Large intestine (tissue), 3 donors: ENCODE measurements at regions not wholly inside any gene's neighbourhood (a gene's known extent, or its start where the extent isn't known, plus 50 kb on each side); places are given as distances from the start of the nearest gene placed in this dataset.

ENCODE experiments used
- DNase-seq, 2 donors: peaks; one replicate each; pipeline versions ENCODE4 v3.0.0 to v3.0.0-alpha.2; 2013
- H3K27ac ChIP-seq: one replicate; pipeline ENCODE4 v1.5.1; 2013; ENCODE audit warnings: low read length
- H3K27me3 ChIP-seq: 2 replicates; pipeline ENCODE4 v1.6.1; 2013; ENCODE audit warnings: low read length; ENCODE audit not compliant: control insufficient read depth, insufficient read depth
- H3K36me3 ChIP-seq: 2 replicates; pipeline ENCODE4 v1.6.1; 2013; ENCODE audit warnings: low read length; ENCODE audit not compliant: control insufficient read depth, insufficient read depth
- H3K4me1 ChIP-seq: one replicate; pipeline ENCODE4 v1.6.1; 2013; ENCODE audit warnings: low read length; ENCODE audit not compliant: control insufficient read depth, insufficient read depth
- H3K4me3 ChIP-seq: one replicate; pipeline ENCODE4 v1.5.1; 2013; ENCODE audit warnings: low read length
- H3K9me3 ChIP-seq: one replicate; pipeline ENCODE4 v1.6.1; 2013; ENCODE audit warnings: mild to moderate bottlenecking, low read depth, low read length, moderate library complexity; ENCODE audit not compliant: control insufficient read depth
- WGBS: methylation state at CpG from one replicate; pipeline ENCODE4 v1.1.5; 2013; ENCODE audit warnings: low lambda C conversion rate; ENCODE audit not compliant: insufficient coverage; 5-methylcytosine and 5-hydroxymethylcytosine counted together

DNA sequence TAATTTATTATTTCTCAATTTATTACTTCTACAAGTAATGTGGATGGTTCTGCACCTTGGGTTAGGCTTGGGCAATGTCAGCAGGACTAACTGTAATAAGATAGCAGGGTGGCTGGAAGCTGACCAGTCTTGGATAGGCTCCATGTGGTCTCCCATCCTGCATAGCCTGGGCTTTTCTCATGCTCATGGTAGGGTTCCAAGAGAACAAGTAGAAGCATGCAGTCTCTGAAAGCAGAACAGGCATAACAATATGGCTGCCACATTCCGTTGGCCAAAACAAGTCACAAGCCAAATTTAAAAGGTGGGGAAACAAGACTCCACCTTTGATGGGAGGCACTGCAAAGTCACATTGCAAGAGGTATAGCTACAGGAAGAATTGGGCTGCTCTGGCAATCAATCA, 98.6 kb upstream of the MDFIC start:
- no peak overlapping the region for H3K4me3 ChIP-seq
- no peaks in the 10 kb centered on the region for H3K27me3 ChIP-seq
- H3K9me3 ChIP-seq = peaks cover 6% of the 10 kb centered on the region
- H3K4me1 ChIP-seq = no peaks in the 10 kb centered on the region
- no peaks in the 10 kb centered on the region for H3K36me3 ChIP-seq
- H3K27ac ChIP-seq = no peak overlapping the region
- DNase-seq = no peak
- WGBS = no CpG with 5 or more reads among the region's 1 CpG

DNA sequence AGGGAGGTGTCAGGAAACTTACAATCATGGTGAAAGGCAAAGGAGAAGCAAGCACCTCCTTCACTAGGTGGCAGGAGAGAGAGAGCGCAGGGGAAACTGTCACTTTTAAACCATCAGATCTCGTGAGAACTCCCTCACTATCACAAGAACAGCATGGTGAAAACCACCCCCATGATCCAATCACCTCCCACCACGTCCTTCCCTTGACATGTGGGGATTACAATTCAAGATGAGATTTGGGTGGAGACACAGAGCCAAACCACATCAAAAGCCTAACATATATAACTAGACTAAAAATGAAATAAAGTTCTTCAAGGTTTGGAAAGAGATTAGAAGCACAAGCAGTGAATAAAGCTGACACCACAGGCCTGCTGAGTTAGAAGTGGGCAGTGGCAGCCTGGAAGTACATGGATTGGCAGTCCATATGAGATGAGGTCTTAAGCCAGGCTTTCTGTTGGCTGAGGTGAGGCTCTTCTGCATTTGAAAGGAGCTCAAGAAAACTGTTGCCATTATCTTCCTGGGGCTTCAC, 96.4 kb upstream of the MDFIC start:
- Histone ChIP-seq H3K4me1 (no peaks in the 10 kb centered on the region), H3K27me3 (no peaks in the 10 kb centered on the region), H3K36me3 (no peaks in the 10 kb centered on the region), H3K4me3 (no peak overlapping the region), H3K9me3 (peaks cover 6% of the 10 kb centered on the region), H3K27ac (no peak overlapping the region)
- no CpG with 5 or more reads among the region's 3 CpGs for WGBS
- no peak for DNase-seq

DNA sequence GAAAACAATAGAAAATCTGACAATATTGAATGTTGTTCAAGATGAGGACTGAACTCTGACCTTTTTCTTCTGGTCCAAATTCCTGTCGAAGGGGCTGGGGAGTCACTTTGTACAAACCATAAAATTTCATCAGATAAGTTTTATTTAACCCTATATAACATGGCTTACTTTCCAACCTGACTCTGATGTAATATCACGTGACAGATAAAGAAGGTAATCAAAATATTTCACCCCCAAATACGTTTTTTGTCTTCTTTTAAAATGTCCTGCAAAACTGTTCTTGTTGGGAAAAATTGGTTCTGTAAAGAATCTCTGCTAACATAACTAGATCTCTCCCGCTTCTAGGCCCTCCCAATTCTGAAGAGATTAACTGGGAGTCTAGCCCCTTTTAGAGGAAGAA, 90.9 kb upstream of the MDFIC start:
- WGBS = 40% methylated on average over 1 of the region's 4 CpGs
- H3K36me3 ChIP-seq = no peaks in the 10 kb centered on the region
- DNase-seq = no peak
- H3K9me3 ChIP-seq = peaks cover 6% of the 10 kb centered on the region
- no peak overlapping the region for H3K27ac ChIP-seq
- H3K4me3 ChIP-seq = no peak overlapping the region
- no peaks in the 10 kb centered on the region for H3K4me1 ChIP-seq
- H3K27me3 ChIP-seq = no peaks in the 10 kb centered on the region

DNA sequence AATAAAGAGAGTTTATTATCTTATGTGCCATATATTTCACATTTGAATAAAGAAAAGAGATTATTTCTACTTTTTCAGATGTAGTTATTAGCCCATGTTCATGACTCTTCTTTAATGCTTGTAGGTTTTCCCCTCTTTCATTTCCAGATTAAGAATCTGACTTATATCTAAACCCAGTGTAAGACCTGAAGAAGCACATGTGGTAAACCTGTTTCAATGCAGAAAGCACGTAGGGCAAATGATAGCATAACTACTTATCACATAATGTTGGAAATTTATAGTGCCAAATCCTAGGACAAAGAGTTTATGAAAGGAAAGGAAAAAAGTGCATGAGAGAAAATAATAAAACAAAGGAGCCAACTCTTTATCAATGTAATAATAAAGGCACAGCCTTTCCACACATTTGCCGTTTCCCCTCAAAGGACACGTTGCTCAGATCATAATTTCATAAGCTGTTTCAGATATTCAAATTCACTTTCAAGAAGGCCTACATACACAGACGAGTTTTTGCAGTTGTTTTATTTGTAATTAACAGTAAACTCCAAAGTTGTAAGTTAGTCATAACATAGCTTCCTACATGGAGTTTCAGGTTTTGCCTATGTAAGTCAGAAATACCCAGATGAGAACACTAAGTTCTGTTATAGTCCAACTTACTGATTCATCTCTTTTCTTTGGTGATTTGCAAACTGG, 88.8 kb upstream of the MDFIC start:
- DNase-seq = no peak
- no peak overlapping the region for H3K4me3 ChIP-seq
- H3K36me3 ChIP-seq = no peaks in the 10 kb centered on the region
- no peaks in the 10 kb centered on the region for H3K9me3 ChIP-seq
- 100% methylated on average over 1 of the region's 4 CpGs for WGBS
- no peaks in the 10 kb centered on the region for H3K27me3 ChIP-seq
- no peaks in the 10 kb centered on the region for H3K4me1 ChIP-seq
- no peak overlapping the region for H3K27ac ChIP-seq

DNA sequence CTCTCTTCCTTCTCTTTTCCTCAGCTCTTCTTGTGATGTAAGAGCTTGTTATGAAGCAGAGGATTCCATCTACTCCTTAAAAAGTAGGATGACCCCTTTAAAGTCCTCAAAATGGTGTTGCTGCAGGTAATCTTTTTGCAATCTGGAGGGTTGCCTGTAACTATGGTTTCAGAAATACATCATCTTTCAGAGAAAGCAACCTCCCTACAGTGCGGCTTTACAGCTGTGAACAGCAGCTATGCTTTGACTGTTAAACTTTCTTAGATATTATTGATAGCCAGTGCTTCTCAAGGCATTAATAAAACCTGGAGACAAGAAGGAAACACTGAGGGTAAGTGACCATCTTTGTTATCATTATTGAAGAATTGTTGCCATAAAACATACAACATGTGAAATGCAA, 86.6 kb upstream of the MDFIC start:
- WGBS = 100% methylated on average over 1 of the region's 1 CpG
- DNase-seq = no peak
- Histone ChIP-seq H3K9me3 (no peaks in the 10 kb centered on the region), H3K27ac (no peak overlapping the region), H3K27me3 (no peaks in the 10 kb centered on the region), H3K36me3 (no peaks in the 10 kb centered on the region), H3K4me1 (no peaks in the 10 kb centered on the region), H3K4me3 (no peak overlapping the region)

DNA sequence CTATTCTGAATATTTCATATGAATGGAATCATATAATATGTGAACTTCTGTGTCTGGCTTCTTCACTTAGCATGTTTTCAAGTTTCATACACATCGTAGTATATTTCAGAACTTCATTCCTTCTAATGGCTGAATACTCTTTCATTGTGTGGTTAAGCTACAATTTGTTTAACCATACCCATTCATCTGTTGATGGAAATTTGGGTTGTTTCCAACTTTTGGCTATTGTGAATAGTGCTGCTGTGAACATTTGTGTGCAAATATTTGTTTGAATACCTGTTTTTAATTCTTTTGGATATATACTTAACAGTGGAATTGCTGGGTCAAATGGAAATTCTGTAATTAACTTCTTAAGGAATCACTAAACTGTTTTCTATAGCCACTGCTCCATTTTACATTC, 86.0 kb upstream of the MDFIC start:
- H3K4me1 ChIP-seq = no peaks in the 10 kb centered on the region
- no peak overlapping the region for H3K27ac ChIP-seq
- no peaks in the 10 kb centered on the region for H3K27me3 ChIP-seq
- no peak overlapping the region for H3K4me3 ChIP-seq
- no CpG with 5 or more reads among the region's 1 CpG for WGBS
- DNase-seq = no peak
- H3K9me3 ChIP-seq = no peaks in the 10 kb centered on the region
- no peaks in the 10 kb centered on the region for H3K36me3 ChIP-seq

DNA sequence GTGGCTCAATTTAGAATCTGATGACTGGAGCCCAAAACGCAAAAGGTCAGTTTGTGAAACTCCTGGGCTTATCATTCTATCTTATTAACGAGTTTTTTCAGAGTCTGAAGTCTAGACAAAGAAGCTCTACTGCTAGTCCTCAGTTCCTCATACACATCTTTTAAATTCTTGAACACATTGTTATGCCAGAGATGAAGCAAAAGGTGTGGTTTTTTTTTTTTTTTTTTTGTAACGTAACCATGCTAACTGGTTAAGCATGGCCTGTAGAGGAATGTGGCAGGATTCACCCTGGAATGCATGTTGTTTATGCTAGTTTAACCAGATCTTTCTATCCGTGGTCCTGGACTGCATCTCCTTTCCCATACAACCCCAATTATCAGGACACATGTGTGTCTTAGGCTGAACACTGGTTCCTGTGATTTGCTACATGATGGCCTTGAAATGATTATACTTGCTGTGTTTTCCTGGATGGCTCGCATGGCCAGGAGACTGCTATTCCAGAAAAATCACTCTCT, 79.3 kb upstream of the MDFIC start:
- H3K4me1 ChIP-seq = no peaks in the 10 kb centered on the region
- no peak overlapping the region for H3K4me3 ChIP-seq
- no CpG with 5 or more reads among the region's 5 CpGs for WGBS
- no peaks in the 10 kb centered on the region for H3K27me3 ChIP-seq
- H3K9me3 ChIP-seq = no peaks in the 10 kb centered on the region
- no peak for DNase-seq
- H3K27ac ChIP-seq = no peak overlapping the region
- H3K36me3 ChIP-seq = no peaks in the 10 kb centered on the region

DNA sequence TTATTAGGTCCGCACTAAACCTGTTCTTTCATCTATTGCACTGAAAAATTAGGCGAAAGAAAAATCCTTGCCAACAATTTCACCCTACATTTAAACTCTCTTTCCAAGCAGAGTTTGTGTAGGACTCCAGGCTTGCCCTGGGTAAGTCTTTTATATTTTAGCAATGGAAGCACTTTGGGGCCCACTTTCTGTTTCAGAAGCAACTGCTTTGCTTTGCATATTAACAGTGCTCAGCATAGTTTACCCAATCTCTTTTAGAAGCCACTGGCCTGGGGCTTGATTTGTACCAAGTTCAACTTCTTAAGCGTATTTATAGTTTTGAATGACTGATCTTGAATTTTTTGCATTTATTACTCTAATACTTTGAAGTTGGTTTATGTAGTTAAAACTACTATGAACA, 78.8 kb upstream of the MDFIC start:
- no CpG with 5 or more reads among the region's 3 CpGs for WGBS
- no peaks in the 10 kb centered on the region for H3K4me1 ChIP-seq
- no peaks in the 10 kb centered on the region for H3K27me3 ChIP-seq
- no peak for DNase-seq
- H3K9me3 ChIP-seq = no peaks in the 10 kb centered on the region
- H3K27ac ChIP-seq = no peak overlapping the region
- no peak overlapping the region for H3K4me3 ChIP-seq
- H3K36me3 ChIP-seq = no peaks in the 10 kb centered on the region

DNA sequence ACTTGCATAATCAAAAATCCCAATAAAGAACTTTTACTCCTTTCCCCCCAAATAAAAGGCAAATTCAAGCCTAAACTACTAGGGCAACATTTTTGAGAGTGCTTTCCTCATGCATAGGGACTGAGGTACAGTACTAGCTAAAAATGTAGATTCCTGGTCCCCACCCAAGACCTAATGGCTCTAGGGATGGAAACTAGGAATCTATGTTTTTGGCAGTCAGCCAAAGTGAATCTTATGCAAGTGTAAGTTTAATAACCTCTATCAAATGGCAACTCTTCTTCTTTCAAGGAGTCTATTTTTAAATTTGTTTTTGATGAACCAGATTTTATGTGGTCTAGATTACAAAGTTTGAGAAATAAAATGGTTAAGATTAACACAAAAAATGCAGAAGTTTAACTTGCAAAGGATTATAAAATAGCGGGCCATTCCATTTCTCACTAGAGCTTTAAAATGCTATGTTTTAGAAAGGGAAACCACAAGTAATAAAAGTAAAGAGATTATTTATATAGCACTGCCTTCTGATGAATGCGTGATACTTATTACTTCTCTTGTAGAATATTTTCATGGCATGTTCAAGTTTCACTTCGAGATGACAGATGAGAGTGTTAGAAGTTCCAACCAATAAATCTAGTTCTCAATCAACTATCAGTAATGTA, 70.4 kb upstream of the MDFIC start:
- no peak for DNase-seq
- Histone ChIP-seq H3K9me3 (no peaks in the 10 kb centered on the region), H3K27me3 (no peaks in the 10 kb centered on the region), H3K4me1 (no peaks in the 10 kb centered on the region), H3K27ac (no peak overlapping the region), H3K36me3 (no peaks in the 10 kb centered on the region), H3K4me3 (no peak overlapping the region)
- WGBS = 80% methylated on average over 2 of the region's 3 CpGs

DNA sequence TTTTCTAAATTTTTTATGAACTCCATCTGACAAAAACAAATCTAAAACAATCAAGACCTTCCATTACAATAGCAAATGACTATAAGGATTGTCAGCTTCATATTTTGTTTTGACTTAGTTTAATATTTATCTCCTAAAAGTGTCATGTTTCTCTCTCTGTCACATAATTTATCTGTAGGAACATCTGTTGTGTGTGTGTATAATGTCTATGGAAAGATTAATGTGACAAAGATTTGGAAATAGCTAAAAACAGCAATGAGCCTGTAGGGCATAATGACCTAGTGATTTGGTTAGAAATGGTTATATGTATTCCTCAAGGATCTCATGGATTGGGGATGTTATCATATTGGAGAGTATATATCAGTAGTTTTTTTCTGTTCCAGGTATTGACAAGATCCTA, 69.6 kb upstream of the MDFIC start:
- Histone ChIP-seq H3K4me3 (no peak overlapping the region), H3K27ac (no peak overlapping the region)
- no peak for DNase-seq

DNA sequence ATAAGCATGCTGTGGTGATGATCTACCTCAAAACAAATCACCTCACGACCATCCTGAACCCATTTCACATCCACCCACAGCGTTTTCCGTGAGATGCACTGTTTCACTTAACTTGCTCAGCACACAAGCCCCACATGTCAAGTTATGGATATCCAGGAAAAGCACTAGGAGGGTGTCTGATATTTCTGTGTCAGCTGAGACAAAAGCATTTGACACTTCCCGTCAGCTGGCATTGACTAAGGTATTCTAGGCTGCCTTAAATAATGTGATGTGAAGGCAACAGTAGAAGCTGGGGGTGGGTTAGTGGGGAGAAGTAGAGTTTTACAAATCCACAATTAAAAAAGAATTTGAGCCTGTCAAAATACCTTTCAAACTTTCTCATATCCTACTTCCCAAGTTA, 68.7 kb upstream of the MDFIC start:
- no peaks in the 10 kb centered on the region for H3K36me3 ChIP-seq
- H3K9me3 ChIP-seq = no peaks in the 10 kb centered on the region
- no peak overlapping the region for H3K4me3 ChIP-seq
- H3K4me1 ChIP-seq = no peaks in the 10 kb centered on the region
- DNase-seq = no peak
- H3K27me3 ChIP-seq = no peaks in the 10 kb centered on the region
- 60% methylated on average over 1 of the region's 4 CpGs for WGBS
- no peak overlapping the region for H3K27ac ChIP-seq

More for the DNA sequence above, 69.6 kb upstream of the MDFIC start:
- H3K4me1 ChIP-seq = no peaks in the 10 kb centered on the region
- H3K27me3 ChIP-seq = no peaks in the 10 kb centered on the region
- H3K9me3 ChIP-seq = no peaks in the 10 kb centered on the region
- H3K36me3 ChIP-seq = no peaks in the 10 kb centered on the region
